Calu3 (cell line): ENCODE measurements at regions not wholly inside any gene's neighbourhood (a gene's known extent, or its start where the extent isn't known, plus 50 kb on each side); places are given as distances from the start of the nearest gene placed in this dataset.

Source experiments
- BruUV-seq: library from RNA; stranded (reverse); fragments of 400-500 nt; replicated peaks from 2 replicates; lab custom pipeline; 2021; lab: Mats Ljungman, UMichigan
- CTCF ChIA-PET: fragments of 300-600 bp; sonication (Branson Sonifier 250); formaldehyde crosslinking; loops from one replicate; lab custom pipeline; 2022; ENCODE audit warnings: antibody characterized with exemption; lab: Charles Lee
- DNase-seq: peaks from one replicate; pipeline ENCODE4 v3.0.0; 2022
- H3K27ac Mint-ChIP-seq: one replicate; pipeline ENCODE4 v1.8.0; 2022; ENCODE audit warnings: mixed read lengths; ENCODE audit not compliant: unreplicated experiment
- H3K27me3 Mint-ChIP-seq: one replicate; pipeline ENCODE4 v1.8.0; 2022; ENCODE audit warnings: mixed read lengths; ENCODE audit not compliant: unreplicated experiment
- H3K36me3 Mint-ChIP-seq: one replicate; pipeline ENCODE4 v1.8.0; 2022; ENCODE audit warnings: mild to moderate bottlenecking, moderate library complexity, mixed read lengths; ENCODE audit not compliant: insufficient read depth, unreplicated experiment
- H3K4me1 Mint-ChIP-seq: one replicate; pipeline ENCODE4 v1.8.0; 2022; ENCODE audit warnings: mild to moderate bottlenecking, low read depth, mixed read lengths; ENCODE audit not compliant: unreplicated experiment
- H3K4me3 Mint-ChIP-seq: one replicate; pipeline ENCODE4 v1.8.0; 2022; ENCODE audit warnings: mild to moderate bottlenecking, low read depth, moderate library complexity, mixed read lengths; ENCODE audit not compliant: unreplicated experiment
- H3K9me3 Mint-ChIP-seq: one replicate; pipeline ENCODE4 v1.8.0; 2022; ENCODE audit warnings: low read depth, mixed read lengths; ENCODE audit not compliant: unreplicated experiment
- CTCF ChIP-seq: fragments of 200-600 bp; IDR thresholded peaks from one replicate; pipeline ENCODE4 v1.8.0; 2022; ENCODE audit warnings: antibody characterized with exemption; ENCODE audit not compliant: unreplicated experiment
- intact Hi-C: fragments of 100-400 bp; cut with micrococcal nuclease; formaldehyde crosslinking; loops from one replicate; pipeline ENCODE4 v1.10.0; 2022; ENCODE audit not compliant: unreplicated experiment

DNA sequence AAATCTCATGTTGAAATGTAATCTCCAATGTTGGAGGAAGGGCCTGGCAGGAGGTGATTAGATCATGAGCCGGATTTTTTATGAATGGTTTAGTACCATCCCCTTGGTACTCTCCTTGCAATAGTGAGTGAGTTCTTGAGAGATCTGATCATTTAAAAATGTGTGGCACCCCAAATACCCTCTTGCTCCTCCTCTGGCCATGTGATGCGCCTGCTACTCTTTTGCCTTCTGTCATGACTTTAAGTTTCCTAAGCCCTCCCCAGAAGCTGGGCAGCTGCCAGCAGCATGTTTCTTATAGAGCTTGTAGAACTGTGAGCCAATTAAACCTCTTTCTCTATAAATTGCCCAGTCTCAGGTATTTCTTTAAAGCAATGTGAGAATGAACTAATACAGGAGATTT lies 72.6 kb upstream of the FIGN start:
- BruUV-seq, result no TSS peak
- no peak for TF ChIP-seq CTCF
- Mint-ChIP-seq H3K27ac (no peak overlapping the region), H3K4me3 (no peak overlapping the region), H3K27me3 (no peaks in the 10 kb centered on the region), H3K9me3 (peaks cover 5% of the 10 kb centered on the region), H3K4me1 (peaks cover 8% of the 10 kb centered on the region), H3K36me3 (no peaks in the 10 kb centered on the region)
- DNase-seq, result no peak
- intact Hi-C loops, result no loop called here
- CTCF ChIA-PET, result interaction anchor here (0.8 kb wide), 1 partner anchor 9 kb away, joined by 3 read pairs; no protein-coding TSS in a partner anchor

- Mint-ChIP-seq H3K9me3 (no peaks in the 10 kb centered on the region), H3K4me1 (no peaks in the 10 kb centered on the region), H3K4me3 (no peak overlapping the region), H3K27ac (no peak overlapping the region), H3K36me3 (no peaks in the 10 kb centered on the region), H3K27me3 (no peaks in the 10 kb centered on the region)
- BruUV-seq, result no TSS peak
- no peak for TF ChIP-seq CTCF
- no peak for DNase-seq
- intact Hi-C loops, result no loop called here
- CTCF ChIA-PET, result no interaction called here
Measured at GRCh38 chr2:163802284-163802683, 66.5 kb upstream of the FIGN start.

DNA sequence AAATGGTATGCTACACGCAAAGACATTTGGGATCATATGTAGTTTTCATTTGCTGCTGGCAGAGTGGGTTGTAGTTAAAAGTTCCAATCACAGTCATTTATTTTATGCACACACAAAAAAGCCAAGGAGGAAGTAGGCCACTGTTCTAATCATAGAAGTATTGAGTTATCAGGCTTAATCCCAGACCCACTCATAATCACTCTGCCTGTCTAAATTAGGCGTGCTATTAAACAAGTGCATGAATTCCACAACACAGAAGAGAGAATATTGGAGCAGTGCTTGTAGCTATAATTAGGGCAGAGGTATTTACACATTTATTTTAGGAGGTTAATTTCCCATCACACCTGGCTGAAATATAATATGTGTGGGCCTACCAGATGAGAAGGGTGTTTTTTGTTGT lies 65.7 kb upstream of the FIGN start:
- TF ChIP-seq CTCF, result no peak
- Mint-ChIP-seq H3K9me3 (no peaks in the 10 kb centered on the region), H3K36me3 (no peaks in the 10 kb centered on the region), H3K27me3 (no peaks in the 10 kb centered on the region), H3K27ac (no peak overlapping the region), H3K4me3 (no peak overlapping the region), H3K4me1 (no peaks in the 10 kb centered on the region)
- intact Hi-C loops, result no loop called here
- CTCF ChIA-PET, result no interaction called here
- no TSS peak for BruUV-seq
- no peak for DNase-seq

DNA sequence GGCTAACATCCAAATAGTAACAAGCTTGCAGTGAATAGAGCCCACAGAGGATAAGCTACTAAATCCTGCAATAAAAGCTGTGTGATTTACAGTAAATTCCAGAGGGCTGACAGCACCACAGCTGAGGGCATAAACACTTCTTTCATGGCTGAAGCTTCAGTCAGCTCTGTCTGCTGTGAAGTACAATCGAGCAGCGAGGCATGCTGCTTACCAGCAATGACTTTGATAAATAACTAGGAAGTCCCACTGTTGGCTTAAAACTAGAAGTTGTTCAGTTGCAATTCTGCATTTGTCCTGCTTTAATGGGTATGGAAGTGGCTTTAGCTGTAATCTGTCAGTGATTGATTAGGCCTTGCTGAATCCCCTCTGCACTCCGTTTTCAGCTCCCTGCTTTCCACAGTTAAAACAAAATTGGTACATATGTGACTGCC lies 65.2 kb upstream of the FIGN start:
- no TSS peak for BruUV-seq
- H3K27me3 Mint-ChIP-seq, result no peaks in the 10 kb centered on the region
- no peaks in the 10 kb centered on the region for H3K36me3 Mint-ChIP-seq
- intact Hi-C loops, result no loop called here
- no peak overlapping the region for H3K4me3 Mint-ChIP-seq
- H3K9me3 Mint-ChIP-seq, result no peaks in the 10 kb centered on the region
- CTCF ChIA-PET, result no interaction called here
- H3K4me1 Mint-ChIP-seq, result peaks cover under 1% of the 10 kb centered on the region
- no peak for DNase-seq
- H3K27ac Mint-ChIP-seq, result no peak overlapping the region
- no peak for TF ChIP-seq CTCF
